ENCODE measurements at regions not wholly inside any gene's neighbourhood (a gene's known extent, or its start where the extent isn't known, plus 50 kb on each side); places are given as distances from the start of the nearest gene placed in this dataset.

GRCh38 chr6:8193541-8193940 is 91.2 kb upstream of the EEF1E1 start:
- Histone ChIP-seq H3K4me3 (ENCODE audit: low read depth, low read length) (no peak overlapping the region), H3K36me3 (ENCODE audit: insufficient read depth) (no peaks in the 10 kb centered on the region), H3K27ac (ENCODE audit: low read depth) (no peak overlapping the region), H3K4me1 (ENCODE audit: insufficient read depth) (no peaks in the 10 kb centered on the region)
- 79% methylated on average over 4 of the region's 4 CpGs for WGBS
- no peak for DNase-seq (ENCODE audit: extremely low spot score)

GRCh38 chr6:8192597-8192996 is 90.2 kb upstream of the EEF1E1 start:
- no peaks in the 10 kb centered on the region for H3K36me3 ChIP-seq (ENCODE audit: insufficient read depth)
- H3K27ac ChIP-seq (ENCODE audit: low read depth) = no peak overlapping the region
- H3K4me3 ChIP-seq (ENCODE audit: low read depth, low read length) = no peak overlapping the region
- no peaks in the 10 kb centered on the region for H3K4me1 ChIP-seq (ENCODE audit: insufficient read depth)
- no peak for DNase-seq (ENCODE audit: extremely low spot score)

- Histone ChIP-seq H3K4me3 (ENCODE audit: low read depth, low read length) (no peak overlapping the region), H3K27ac (ENCODE audit: low read depth) (no peak overlapping the region), H3K4me1 (ENCODE audit: insufficient read depth) (no peaks in the 10 kb centered on the region), H3K36me3 (ENCODE audit: insufficient read depth) (no peaks in the 10 kb centered on the region)
- DNase-seq (ENCODE audit: extremely low spot score) = no peak
- WGBS = 45% methylated on average over 5 of the region's 5 CpGs
These were observed 89.7 kb upstream of the EEF1E1 start for GRCh38 chr6:8192067-8192466.

- no peak overlapping the region for H3K4me3 ChIP-seq (ENCODE audit: low read depth, low read length)
- no peak for DNase-seq (ENCODE audit: extremely low spot score)
- no peaks in the 10 kb centered on the region for H3K36me3 ChIP-seq (ENCODE audit: insufficient read depth)
- H3K27ac ChIP-seq (ENCODE audit: low read depth) = no peak overlapping the region
- H3K4me1 ChIP-seq (ENCODE audit: insufficient read depth) = no peaks in the 10 kb centered on the region
- WGBS = 59% methylated on average over 7 of the region's 7 CpGs
These were observed 89.3 kb upstream of the EEF1E1 start for GRCh38 chr6:8191629-8192028.

GRCh38 chr6:8187209-8187608 is 84.9 kb upstream of the EEF1E1 start:
- WGBS = 87% methylated on average over 2 of the region's 2 CpGs
- Histone ChIP-seq H3K27ac (ENCODE audit: low read depth) (no peak overlapping the region), H3K4me3 (ENCODE audit: low read depth, low read length) (no peak overlapping the region), H3K36me3 (ENCODE audit: insufficient read depth) (no peaks in the 10 kb centered on the region), H3K4me1 (ENCODE audit: insufficient read depth) (no peaks in the 10 kb centered on the region)
- no peak for DNase-seq (ENCODE audit: extremely low spot score)

- WGBS = 33% methylated on average over 9 of the region's 9 CpGs
- Histone ChIP-seq H3K4me1 (ENCODE audit: insufficient read depth) (no peaks in the 10 kb centered on the region), H3K27ac (ENCODE audit: low read depth) (no peak overlapping the region), H3K36me3 (ENCODE audit: insufficient read depth) (no peaks in the 10 kb centered on the region), H3K4me3 (ENCODE audit: low read depth, low read length) (no peak overlapping the region)
- DNase-seq (ENCODE audit: extremely low spot score) = no peak
These were observed 80.7 kb upstream of the EEF1E1 start for GRCh38 chr6:8182902-8183665.

GRCh38 chr6:8181951-8182845 is 79.8 kb upstream of the EEF1E1 start:
- no peaks in the 10 kb centered on the region for H3K36me3 ChIP-seq (ENCODE audit: insufficient read depth)
- no peak for DNase-seq (ENCODE audit: extremely low spot score)
- no peak overlapping the region for H3K4me3 ChIP-seq (ENCODE audit: low read depth, low read length)
- H3K27ac ChIP-seq (ENCODE audit: low read depth) = no peak overlapping the region
- WGBS = 42% methylated on average over 10 of the region's 10 CpGs
- H3K4me1 ChIP-seq (ENCODE audit: insufficient read depth) = no peaks in the 10 kb centered on the region

- Histone ChIP-seq H3K36me3 (ENCODE audit: insufficient read depth) (no peaks in the 10 kb centered on the region), H3K27ac (ENCODE audit: low read depth) (no peak overlapping the region), H3K4me3 (ENCODE audit: low read depth, low read length) (no peak overlapping the region), H3K4me1 (ENCODE audit: insufficient read depth) (no peaks in the 10 kb centered on the region)
- 68% methylated on average over 2 of the region's 2 CpGs for WGBS
- DNase-seq (ENCODE audit: extremely low spot score) = no peak
These were observed 79.0 kb upstream of the EEF1E1 start for GRCh38 chr6:8181160-8181881.

- 17% methylated on average over 11 of the region's 11 CpGs for WGBS
- Histone ChIP-seq H3K4me1 (ENCODE audit: insufficient read depth) (no peaks in the 10 kb centered on the region), H3K4me3 (ENCODE audit: low read depth, low read length) (no peak overlapping the region), H3K27ac (ENCODE audit: low read depth) (no peak overlapping the region), H3K36me3 (ENCODE audit: insufficient read depth) (no peaks in the 10 kb centered on the region)
- DNase-seq (ENCODE audit: extremely low spot score) = no peak
These were observed 78.2 kb upstream of the EEF1E1 start for GRCh38 chr6:8180327-8181159.

- H3K4me3 ChIP-seq (ENCODE audit: low read depth, low read length) = no peak overlapping the region
- H3K27ac ChIP-seq (ENCODE audit: low read depth) = no peak overlapping the region
- no peaks in the 10 kb centered on the region for H3K36me3 ChIP-seq (ENCODE audit: insufficient read depth)
- H3K4me1 ChIP-seq (ENCODE audit: insufficient read depth) = no peaks in the 10 kb centered on the region
- DNase-seq (ENCODE audit: extremely low spot score) = no peak
- WGBS = 86% methylated on average over 2 of the region's 2 CpGs
These were observed 75.4 kb upstream of the EEF1E1 start for GRCh38 chr6:8177721-8178120.

GRCh38 chr6:8175046-8175777 is 72.9 kb upstream of the EEF1E1 start:
- Histone ChIP-seq H3K36me3 (ENCODE audit: insufficient read depth) (no peaks in the 10 kb centered on the region), H3K4me1 (ENCODE audit: insufficient read depth) (no peaks in the 10 kb centered on the region), H3K4me3 (ENCODE audit: low read depth, low read length) (no peak overlapping the region), H3K27ac (ENCODE audit: low read depth) (no peak overlapping the region)
- WGBS = 84% methylated on average over 3 of the region's 3 CpGs
- DNase-seq (ENCODE audit: extremely low spot score) = no peak

GRCh38 chr6:8174571-8174970 is 72.2 kb upstream of the EEF1E1 start:
- H3K4me3 ChIP-seq (ENCODE audit: low read depth, low read length) = no peak overlapping the region
- 82% methylated on average over 6 of the region's 6 CpGs for WGBS
- no peaks in the 10 kb centered on the region for H3K4me1 ChIP-seq (ENCODE audit: insufficient read depth)
- no peak for DNase-seq (ENCODE audit: extremely low spot score)
- H3K27ac ChIP-seq (ENCODE audit: low read depth) = no peak overlapping the region
- no peaks in the 10 kb centered on the region for H3K36me3 ChIP-seq (ENCODE audit: insufficient read depth)
